HK-2 (cell line): ENCODE measurements at regions not wholly inside any gene's neighbourhood (a gene's known extent, or its start where the extent isn't known, plus 50 kb on each side); places are given as distances from the start of the nearest gene placed in this dataset.

Experiments used
- DNase-seq: peaks from one replicate; pipeline ENCODE4 v3.0.0-alpha.2; 2018; ENCODE audit not compliant: unreplicated experiment

- DNase-seq = no peak
These were observed 77.2 kb upstream of the CALCR start for GRCh38 chr7:93651603-93652159.

- no peak for DNase-seq
These were observed 72.0 kb upstream of the CALCR start for GRCh38 chr7:93646538-93646937.

- no peak for DNase-seq
These were observed 61.8 kb upstream of the CALCR start for GRCh38 chr7:93636276-93636675.

- no peak for DNase-seq
These were observed 57.8 kb upstream of the CALCR start for GRCh38 chr7:93632371-93632770.

- DNase-seq = no peak
These were observed 54.8 kb upstream of the CALCR start for GRCh38 chr7:93629291-93629801.

GRCh38 chr7:93626869-93627268 is 52.3 kb upstream of the CALCR start:
- no peak for DNase-seq
